ELR (cell line): ENCODE measurements at regions not wholly inside any gene's neighbourhood (a gene's known extent, or its start where the extent isn't known, plus 50 kb on each side); places are given as distances from the start of the nearest gene placed in this dataset.
"Not testable (repeated sequence)": the region's sequence is repeated elsewhere in the genome, so short reads cannot be mapped to it uniquely, and the experiment has no call there.

Experiments used
- DNase-seq: peaks from one replicate; pipeline ENCODE4 v3.0.0-alpha.2; 2015; ENCODE audit warnings: low read depth

GRCh38 chr5:43926923-43927322 is 323.9 kb downstream of the NNT start:
- DNase-seq, result no peak

DNA sequence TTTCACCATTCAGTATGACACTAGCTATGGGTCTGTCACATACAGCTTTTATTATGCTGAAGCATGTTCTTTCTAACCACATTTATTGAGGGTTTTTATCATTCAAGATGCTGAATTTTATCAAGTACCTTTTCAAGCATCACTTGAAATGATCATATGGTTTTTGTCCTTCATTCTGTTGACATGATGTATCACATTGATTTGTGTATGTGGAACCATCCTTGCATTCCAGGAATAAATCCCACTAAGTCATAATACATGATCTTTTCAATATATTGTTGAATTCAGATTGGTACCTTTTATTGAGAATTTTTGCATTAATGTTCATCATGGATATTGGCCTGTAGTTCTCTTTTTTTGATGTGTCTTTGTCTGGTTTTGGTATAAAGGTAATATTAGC is 317.4 kb downstream of the NNT start:
- no peak for DNase-seq

- no peak for DNase-seq
These were observed 314.9 kb downstream of the NNT start for GRCh38 chr5:43917925-43918324.

DNA sequence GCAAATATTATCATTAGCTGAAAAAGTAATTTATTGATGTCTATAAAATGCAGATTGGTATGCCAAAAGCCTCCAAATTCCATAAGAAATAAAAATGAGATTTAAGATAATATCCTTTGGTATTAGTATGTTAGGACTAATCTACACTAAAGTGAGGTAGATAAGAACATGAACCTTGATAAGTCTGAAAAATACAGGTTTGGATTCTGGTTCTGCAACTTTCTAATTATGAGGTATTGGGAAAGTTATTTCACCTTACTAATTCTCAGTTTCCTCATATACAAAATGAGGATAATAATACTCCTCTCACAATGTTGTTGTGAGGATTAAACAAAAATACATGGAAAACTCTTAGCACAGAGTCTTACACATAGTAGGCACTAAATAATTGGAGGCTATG is 300.1 kb downstream of the NNT start:
- DNase-seq, result no peak

GRCh38 chr5:43900974-43901373 is 298.0 kb downstream of the NNT start:
- no peak for DNase-seq

DNA sequence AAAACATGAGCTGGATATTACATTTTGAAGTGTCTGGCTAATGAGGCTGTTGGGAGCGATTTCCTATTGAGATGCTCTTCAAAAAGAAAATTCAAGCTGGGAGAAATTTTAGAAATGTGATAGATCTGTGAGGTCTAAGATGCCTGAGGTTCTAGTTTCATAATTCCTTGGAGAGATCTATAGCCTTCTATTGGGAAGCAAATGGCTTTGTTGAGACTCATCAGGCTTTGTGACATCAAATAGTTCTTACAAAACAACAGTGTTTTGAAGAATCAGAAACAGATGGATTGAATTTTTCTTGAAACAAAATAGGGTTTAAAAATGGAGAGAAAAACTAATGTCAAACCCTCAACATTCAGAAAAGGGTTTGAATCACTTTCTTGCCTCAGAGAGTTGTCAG is 292.9 kb downstream of the NNT start:
- no peak for DNase-seq

GRCh38 chr5:43893951-43894684 is 291.1 kb downstream of the NNT start:
- DNase-seq, result no peak

DNA sequence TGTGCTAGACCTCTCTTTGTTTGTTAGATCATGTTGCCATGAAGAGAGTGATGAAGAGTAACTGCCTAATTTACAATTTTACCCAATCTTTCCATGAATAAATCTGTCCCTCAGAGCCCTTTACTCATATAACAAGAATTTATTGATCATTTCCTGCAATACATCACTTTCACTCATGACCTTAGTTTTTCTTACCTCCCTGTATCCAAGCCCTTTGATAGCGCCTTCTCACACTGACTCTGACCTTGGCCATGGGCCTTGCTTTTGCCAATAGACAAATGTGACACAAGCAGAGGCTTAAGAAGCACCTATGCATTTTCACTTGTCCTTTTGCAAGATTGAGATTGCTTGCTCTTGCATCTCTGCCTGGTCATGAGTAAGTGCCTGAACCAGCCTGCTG is 288.1 kb downstream of the NNT start:
- DNase-seq, result no peak

GRCh38 chr5:43889233-43889632 is 286.3 kb downstream of the NNT start:
- no peak for DNase-seq

DNA sequence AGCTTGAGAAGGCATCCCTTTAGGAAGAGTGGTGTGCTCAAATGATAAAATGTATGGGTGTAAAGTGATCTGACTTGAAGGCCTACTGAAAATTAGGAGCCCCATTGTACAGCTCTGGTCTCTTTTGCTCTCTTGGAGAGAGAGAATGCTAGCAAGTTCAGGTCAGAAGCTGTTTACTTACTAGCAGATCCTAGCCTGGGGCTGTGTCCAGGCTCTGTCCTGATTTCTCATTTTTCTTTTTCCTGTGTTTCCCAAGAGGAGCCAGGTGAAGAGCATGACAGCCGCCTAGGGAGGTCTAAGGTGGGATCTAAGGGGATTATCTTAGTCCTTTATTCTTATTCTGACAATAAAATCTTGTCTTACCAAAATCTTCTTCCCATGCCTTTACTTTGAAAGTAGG is 272.8 kb downstream of the NNT start:
- no peak for DNase-seq

GRCh38 chr5:43874772-43875171 is 271.8 kb downstream of the NNT start:
- DNase-seq, result no peak

GRCh38 chr5:43873791-43874190 is 270.8 kb downstream of the NNT start:
- no peak for DNase-seq

GRCh38 chr5:43859309-43859708 is 256.3 kb downstream of the NNT start:
- DNase-seq, result no peak

GRCh38 chr5:43855452-43855851 is 252.5 kb downstream of the NNT start:
- DNase-seq, result no peak

- DNase-seq, result no peak
These were observed 251.8 kb downstream of the NNT start for GRCh38 chr5:43854697-43855292.

DNA sequence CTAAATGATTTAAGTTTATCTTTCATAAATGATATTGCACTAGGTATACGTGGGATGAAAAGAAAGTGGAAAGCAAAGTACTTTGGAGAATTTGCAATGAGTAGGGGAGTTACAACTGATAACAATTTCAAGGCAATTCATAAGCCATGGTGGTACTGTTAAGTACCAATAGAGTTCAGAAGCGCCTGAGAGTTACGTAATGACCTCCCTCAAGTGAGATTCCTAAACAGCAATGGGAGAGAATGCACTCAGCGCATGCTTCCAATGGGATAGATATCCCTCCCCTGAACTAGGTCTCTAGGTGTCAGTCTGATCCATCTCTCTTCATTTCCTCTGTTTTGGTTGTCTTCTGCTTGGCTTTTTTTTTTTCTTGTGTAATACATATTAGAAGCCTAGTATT is 249.3 kb downstream of the NNT start:
- DNase-seq, result no peak

DNA sequence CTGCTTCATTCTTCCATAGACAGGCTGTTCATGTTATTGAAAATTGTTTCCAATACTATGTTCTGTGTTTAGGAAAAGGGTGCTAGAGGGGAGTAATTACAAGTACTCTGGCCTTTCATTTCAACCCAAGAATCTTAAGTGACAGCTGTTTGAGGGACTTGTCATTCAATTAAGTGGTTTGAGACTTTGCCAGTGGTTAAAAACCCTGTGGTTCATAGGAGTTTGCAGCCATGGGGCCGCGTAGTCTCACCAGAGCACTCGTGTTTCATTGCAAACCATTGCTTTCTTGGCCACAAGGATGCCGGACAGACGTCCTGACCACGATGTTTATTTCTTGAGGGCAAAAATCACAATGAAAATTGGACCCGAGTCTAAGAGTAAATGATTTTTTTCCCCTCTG is 248.8 kb downstream of the NNT start:
- no peak for DNase-seq

DNA sequence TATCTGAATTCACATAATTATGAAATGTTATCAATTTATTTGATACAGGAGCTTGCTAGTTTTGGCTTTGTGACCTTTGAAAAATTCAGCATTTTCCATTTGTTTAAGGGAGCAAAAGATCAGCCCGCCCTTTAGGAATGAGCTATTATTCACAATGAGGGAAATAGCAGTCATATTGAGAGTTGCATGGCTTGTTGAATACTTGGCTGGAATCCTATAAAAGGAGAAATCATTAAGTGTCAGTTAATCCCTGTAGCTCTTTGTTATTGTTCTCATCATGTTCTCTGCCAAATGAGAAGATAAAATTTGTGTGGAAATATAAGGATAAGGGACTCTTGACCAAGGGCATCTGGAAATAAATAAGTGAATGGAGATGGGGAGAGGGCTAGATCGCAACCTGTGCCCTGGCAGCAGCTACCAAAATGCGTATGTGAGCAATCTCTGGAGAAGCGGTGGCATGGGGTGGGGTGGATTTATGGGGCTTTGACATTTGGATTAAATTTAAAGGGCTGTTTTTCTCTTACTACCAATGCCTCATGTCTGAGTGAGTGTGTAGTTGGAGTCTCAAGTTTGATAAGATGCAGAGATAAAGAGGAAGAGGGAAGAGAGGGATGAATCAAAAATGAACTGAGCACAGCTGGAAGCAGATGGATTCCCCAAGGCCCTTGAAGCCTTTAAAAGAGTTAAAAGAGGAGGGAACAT is 237.6 kb downstream of the NNT start:
- DNase-seq, result no peak

- DNase-seq, result no peak
These were observed 236.2 kb downstream of the NNT start for GRCh38 chr5:43839218-43839617.

DNA sequence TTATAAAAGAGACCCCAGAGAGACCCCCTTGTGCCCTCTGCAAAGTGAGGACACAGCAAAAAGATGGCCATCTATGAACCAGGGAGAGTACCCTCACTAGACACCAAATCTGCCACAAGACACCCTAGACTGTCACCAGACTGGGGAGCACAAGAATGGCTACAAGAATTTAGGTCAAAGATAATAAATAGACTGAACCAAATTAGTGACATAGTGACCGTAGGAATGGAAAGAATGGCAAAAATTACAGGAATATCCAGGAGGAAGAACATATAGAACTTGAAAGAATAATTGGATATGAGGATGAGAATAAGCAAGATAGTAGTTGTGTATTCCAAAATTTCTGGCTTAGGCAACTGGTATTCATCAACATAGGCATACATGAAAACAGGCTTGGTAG is 235.0 kb downstream of the NNT start:
- DNase-seq, result no peak

- no peak for DNase-seq
These were observed 234.1 kb downstream of the NNT start for GRCh38 chr5:43837091-43837490.

DNA sequence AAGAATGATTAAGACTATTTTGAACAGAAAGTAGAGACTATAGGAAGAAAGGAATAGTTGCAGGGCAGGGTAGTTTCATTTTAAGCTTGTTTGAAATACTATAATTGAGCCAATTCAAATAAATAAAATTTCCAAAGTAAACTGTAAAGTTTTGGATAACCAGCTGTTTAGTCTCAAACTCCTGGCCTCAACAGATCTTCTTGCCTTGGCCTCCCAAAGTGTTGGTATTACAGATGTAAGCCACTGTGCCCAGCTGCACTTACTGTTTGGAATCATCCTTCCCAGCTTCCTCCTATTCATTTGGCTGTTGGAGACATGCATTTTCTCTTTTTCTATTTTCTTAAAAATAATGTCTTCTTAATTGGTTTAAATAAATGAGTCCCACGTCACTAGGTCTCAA is 231.0 kb downstream of the NNT start:
- no peak for DNase-seq

DNA sequence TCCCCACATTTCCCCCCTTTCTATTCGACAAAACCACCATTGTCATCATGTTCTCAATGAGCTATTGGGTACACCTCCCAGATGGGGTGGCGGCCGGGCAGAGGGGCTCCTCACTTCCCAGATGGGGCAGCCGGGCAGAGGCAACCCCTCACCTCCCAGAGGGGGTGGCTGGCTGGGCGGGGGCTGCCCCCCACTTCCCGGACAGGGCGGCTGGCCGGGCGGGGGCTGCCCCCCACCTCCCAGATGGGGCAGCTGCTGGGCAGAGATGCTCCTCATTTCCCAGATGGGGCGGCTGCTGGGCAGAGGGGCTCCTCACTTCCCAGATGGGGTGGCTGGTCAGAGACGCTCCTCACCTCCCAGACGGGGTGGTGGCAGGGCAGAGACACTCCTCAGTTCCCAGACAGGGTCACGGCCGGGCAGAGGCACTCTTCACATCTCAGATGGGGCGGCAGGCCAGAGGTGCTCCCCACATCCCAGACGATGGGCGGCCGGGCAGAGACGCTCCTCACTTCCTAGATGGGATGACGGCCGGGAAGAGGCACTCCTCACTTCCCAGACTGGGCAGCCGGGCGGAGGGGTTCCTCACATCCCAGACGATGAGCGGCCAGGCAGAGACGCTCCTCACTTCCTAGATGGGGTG is 221.5 kb downstream of the NNT start:
- DNase-seq, result not testable (repeated sequence)
